OCI-LY3 (cell line): ENCODE measurements at regions not wholly inside any gene's neighbourhood (a gene's known extent, or its start where the extent isn't known, plus 50 kb on each side); places are given as distances from the start of the nearest gene placed in this dataset.

Experiments used
- CTCF ChIP-seq: fragments of 200-600, 300-600 bp; sonication (generic); IDR thresholded peaks from 2 replicates; pipeline ENCODE4 v1.5.1; 2014; ENCODE audit warnings: antibody characterized with exemption, low read length, low read depth
- EZH2phosphoT487 ChIP-seq: fragments of 200-600 bp; shearing (Covaris generic); IDR thresholded peaks from 2 replicates; pipeline ENCODE4 v1.6.1; 2018; ENCODE audit warnings: antibody characterized with exemption, mixed run types, low read depth

- TF ChIP-seq CTCF (no peak), EZH2phosphoT487 (no peak)
These were observed 1734.7 kb downstream of the SLITRK1 start for GRCh38 chr13:82147526-82147925.
